Activated CD4-positive, alpha-beta memory T cell treated with anti-CD3 and anti-CD28 coated beads, Interleukin-2, amount 10 ng/mL, durations not matched to agents 7 days and 5 days (primary cell): ENCODE measurements at regions not wholly inside any gene's neighbourhood (a gene's known extent, or its start where the extent isn't known, plus 50 kb on each side); places are given as distances from the start of the nearest gene placed in this dataset.

ENCODE experiments used
- CTCF ChIA-PET: fragments of 350-600 bp; sonication (Branson Sonifier 250); formaldehyde crosslinking; loops from one replicate; lab custom pipeline; 2021; ENCODE audit warnings: antibody characterized with exemption, inconsistent platforms; lab: Charles Lee
- POLR2A ChIA-PET: fragments of 350-600 bp; sonication (Branson Sonifier 250); formaldehyde crosslinking; loops from one replicate; lab custom pipeline; 2021; ENCODE audit warnings: antibody characterized with exemption; lab: Charles Lee
- DNase-seq: peaks from one replicate; pipeline ENCODE4 v3.0.0-alpha.2; 2020
- H3K27ac Mint-ChIP-seq: one replicate; pipeline ENCODE4 v1.8.0; 2021; ENCODE audit warnings: mild to moderate bottlenecking, mixed read lengths
- H3K27me3 Mint-ChIP-seq: one replicate; pipeline ENCODE4 v1.8.0; 2021; ENCODE audit warnings: mixed read lengths
- H3K36me3 Mint-ChIP-seq: one replicate; pipeline ENCODE4 v1.8.0; 2021; ENCODE audit warnings: low read depth, mixed read lengths
- H3K4me1 Mint-ChIP-seq: one replicate; pipeline ENCODE4 v1.8.0; 2021; ENCODE audit warnings: mixed read lengths
- H3K4me3 Mint-ChIP-seq: one replicate; pipeline ENCODE4 v1.8.0; 2021; ENCODE audit warnings: mild to moderate bottlenecking, mixed read lengths
- H3K9me3 Mint-ChIP-seq: one replicate; pipeline ENCODE4 v1.8.0; 2021; ENCODE audit warnings: mixed read lengths

DNA sequence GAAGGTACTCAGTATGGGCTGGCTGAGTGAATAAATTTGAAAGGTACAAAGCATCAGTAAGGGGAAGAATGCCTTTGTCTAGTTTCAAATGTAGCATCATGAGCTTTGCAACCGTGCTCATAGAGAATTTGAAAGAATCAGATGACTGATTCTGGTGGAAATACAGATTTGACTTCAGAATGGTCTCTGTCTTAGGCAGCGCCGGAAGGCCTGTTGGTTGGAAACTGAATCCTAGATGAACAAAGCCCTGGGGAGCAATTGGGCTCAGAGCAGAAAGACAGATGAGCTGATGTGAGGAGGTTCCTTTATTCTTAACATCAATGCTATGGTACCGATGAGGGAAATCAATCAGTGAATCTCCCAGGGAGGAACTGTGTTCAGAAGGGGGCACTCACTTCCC is 137.3 kb downstream of the SNAPC1 start:
- H3K27me3 Mint-ChIP-seq = peaks cover 16% of the 10 kb centered on the region
- no peak overlapping the region for H3K4me3 Mint-ChIP-seq
- H3K27ac Mint-ChIP-seq = no peak overlapping the region
- CTCF ChIA-PET = interaction anchor here (1.1 kb wide), 1 partner anchor 9 kb away, joined by 3 read pairs; no protein-coding TSS in a partner anchor
- DNase-seq = no peak
- POLR2A ChIA-PET = no interaction called here
- no peaks in the 10 kb centered on the region for H3K36me3 Mint-ChIP-seq
- no peaks in the 10 kb centered on the region for H3K4me1 Mint-ChIP-seq
- no peaks in the 10 kb centered on the region for H3K9me3 Mint-ChIP-seq

GRCh38 chr14:61904946-61905345 is 142.7 kb downstream of the SNAPC1 start:
- ChIA-PET CTCF (interaction anchor here (1.4 to 2.1 kb wide), 2 partner anchors 9 to 222 kb away, joined by 5 read pairs; no protein-coding TSS in a partner anchor), POLR2A (no interaction called here)
- Mint-ChIP-seq H3K4me3 (no peak overlapping the region), H3K36me3 (no peaks in the 10 kb centered on the region), H3K9me3 (no peaks in the 10 kb centered on the region), H3K4me1 (no peaks in the 10 kb centered on the region), H3K27me3 (peaks cover 20% of the 10 kb centered on the region), H3K27ac (no peak overlapping the region)
- DNase-seq = no peak

DNA sequence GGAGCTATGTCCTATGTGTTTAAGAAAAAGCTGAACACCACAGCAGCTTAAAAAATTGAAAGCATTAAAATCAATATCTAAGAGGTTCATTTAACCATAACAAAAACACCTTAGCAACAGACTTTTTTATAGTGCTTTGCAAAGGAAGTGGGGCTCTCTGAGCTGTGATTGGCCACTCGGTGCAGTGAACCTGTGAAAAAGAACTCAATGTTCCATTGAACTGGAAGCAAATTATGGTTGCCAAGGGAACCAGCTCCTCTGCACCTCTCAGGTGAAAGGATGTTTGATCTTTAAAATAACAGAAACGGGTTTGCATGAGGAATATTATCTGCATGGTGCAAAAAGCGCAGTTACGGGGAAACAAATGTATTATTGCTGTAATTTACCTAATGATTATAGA is 149.4 kb downstream of the SNAPC1 start:
- Mint-ChIP-seq H3K4me3 (no peak overlapping the region), H3K36me3 (no peaks in the 10 kb centered on the region), H3K27me3 (peaks cover 34% of the 10 kb centered on the region), H3K27ac (no peak overlapping the region), H3K4me1 (no peaks in the 10 kb centered on the region), H3K9me3 (no peaks in the 10 kb centered on the region)
- ChIA-PET POLR2A (no interaction called here), CTCF (interaction anchor here (0.9 kb wide), 1 partner anchor 16 kb away, joined by 3 read pairs; no protein-coding TSS in a partner anchor)
- DNase-seq = no peak

DNA sequence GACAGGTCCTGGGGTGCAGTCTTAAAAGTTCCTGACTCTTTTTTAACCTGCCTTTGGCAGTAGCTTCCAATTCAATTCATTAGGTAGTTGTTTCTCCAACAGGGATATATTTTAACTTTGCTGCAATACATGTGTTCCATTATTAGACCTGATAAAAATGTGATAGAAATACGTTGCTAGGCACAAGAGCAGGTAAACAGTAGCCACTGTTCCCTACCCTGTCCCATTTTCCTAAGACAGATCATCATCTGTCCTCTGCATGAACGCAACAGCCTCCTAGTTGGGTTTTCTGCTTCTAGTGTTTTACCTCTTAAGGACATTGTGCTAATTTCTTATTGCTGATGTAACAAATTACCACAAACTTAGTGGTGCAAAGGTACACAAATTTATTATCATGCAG is 156.8 kb downstream of the SNAPC1 start:
- Mint-ChIP-seq H3K27me3 (peaks cover 36% of the 10 kb centered on the region), H3K4me1 (peaks cover 2% of the 10 kb centered on the region), H3K4me3 (no peak overlapping the region), H3K9me3 (no peaks in the 10 kb centered on the region), H3K36me3 (no peaks in the 10 kb centered on the region), H3K27ac (no peak overlapping the region)
- no peak for DNase-seq
- ChIA-PET POLR2A (no interaction called here), CTCF (no interaction called here)

- H3K27ac Mint-ChIP-seq = no peak overlapping the region
- ChIA-PET CTCF (interaction anchor here (0.6 kb wide), 1 partner anchor 42 kb away, joined by 3 read pairs; no protein-coding TSS in a partner anchor), POLR2A (no interaction called here)
- no peaks in the 10 kb centered on the region for H3K9me3 Mint-ChIP-seq
- peaks cover 37% of the 10 kb centered on the region for H3K27me3 Mint-ChIP-seq
- no peak overlapping the region for H3K4me3 Mint-ChIP-seq
- H3K4me1 Mint-ChIP-seq = peaks cover 2% of the 10 kb centered on the region
- H3K36me3 Mint-ChIP-seq = no peaks in the 10 kb centered on the region
- no peak for DNase-seq
Measured at GRCh38 chr14:61923348-61923747, 161.1 kb downstream of the SNAPC1 start.

GRCh38 chr14:61925043-61925442 is 162.8 kb downstream of the SNAPC1 start:
- Mint-ChIP-seq H3K27ac (no peak overlapping the region), H3K4me1 (peaks cover 2% of the 10 kb centered on the region), H3K9me3 (no peaks in the 10 kb centered on the region), H3K4me3 (no peak overlapping the region), H3K36me3 (no peaks in the 10 kb centered on the region), H3K27me3 (peaks cover 37% of the 10 kb centered on the region)
- POLR2A ChIA-PET = no interaction called here
- CTCF ChIA-PET = interaction anchor here (1.3 kb wide), 1 partner anchor 201 kb away, joined by 9 read pairs; no protein-coding TSS in a partner anchor
- no peak for DNase-seq

DNA sequence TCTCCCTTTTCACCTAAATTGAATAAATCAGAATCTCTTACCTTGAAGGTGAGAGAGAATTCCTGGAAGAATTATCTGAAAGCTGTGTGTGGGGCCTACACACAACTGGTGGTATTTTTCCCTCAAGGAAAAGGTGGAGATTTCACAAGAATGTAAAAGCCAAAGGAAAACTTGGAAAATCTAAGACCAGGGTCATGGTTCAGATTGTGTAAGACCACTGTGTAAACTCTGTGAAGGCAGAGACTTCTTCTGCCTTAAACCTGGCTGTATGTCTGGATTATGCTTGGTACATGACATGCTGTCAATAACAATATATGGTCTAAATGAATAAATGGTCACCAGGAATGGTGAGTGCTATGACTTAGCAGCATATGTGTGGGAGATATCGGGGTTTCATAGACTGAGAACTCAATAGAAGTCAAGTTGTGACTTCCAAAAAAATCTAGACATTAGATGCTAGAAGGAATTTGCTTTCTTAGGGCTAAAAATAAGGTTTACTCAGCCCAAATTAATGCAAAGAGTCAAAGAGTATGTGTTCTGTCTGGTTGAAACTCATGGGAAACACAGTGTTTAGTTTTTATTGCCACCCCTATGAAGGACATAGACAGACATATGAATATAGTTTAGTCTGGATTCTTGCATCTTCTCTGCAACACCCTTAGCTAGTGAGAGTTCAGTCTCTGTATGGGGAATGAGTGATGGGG is 163.7 kb downstream of the SNAPC1 start:
- peaks cover 38% of the 10 kb centered on the region for H3K27me3 Mint-ChIP-seq
- CTCF ChIA-PET = interaction anchor here (1.3 to 2.8 kb wide), 2 partner anchors 200 kb away, joined by 9 read pairs; no protein-coding TSS in a partner anchor
- H3K36me3 Mint-ChIP-seq = no peaks in the 10 kb centered on the region

GRCh38 chr14:61927060-61927459 is 164.8 kb downstream of the SNAPC1 start:
- no peak overlapping the region for H3K4me3 Mint-ChIP-seq
- ChIA-PET POLR2A (no interaction called here), CTCF (interaction anchor here (2.8 kb wide), 1 partner anchor 199 kb away, joined by 9 read pairs; no protein-coding TSS in a partner anchor)
- H3K27ac Mint-ChIP-seq = no peak overlapping the region
- H3K4me1 Mint-ChIP-seq = peaks cover 2% of the 10 kb centered on the region
- no peak for DNase-seq
- no peaks in the 10 kb centered on the region for H3K36me3 Mint-ChIP-seq
- H3K9me3 Mint-ChIP-seq = no peaks in the 10 kb centered on the region
- H3K27me3 Mint-ChIP-seq = peaks cover 40% of the 10 kb centered on the region

More for the DNA sequence above, 163.7 kb downstream of the SNAPC1 start:
- Mint-ChIP-seq H3K9me3 (no peaks in the 10 kb centered on the region), H3K4me3 (no peak overlapping the region), H3K4me1 (peaks cover 2% of the 10 kb centered on the region), H3K27ac (no peak overlapping the region)
- no peak for DNase-seq
- POLR2A ChIA-PET = no interaction called here

DNA sequence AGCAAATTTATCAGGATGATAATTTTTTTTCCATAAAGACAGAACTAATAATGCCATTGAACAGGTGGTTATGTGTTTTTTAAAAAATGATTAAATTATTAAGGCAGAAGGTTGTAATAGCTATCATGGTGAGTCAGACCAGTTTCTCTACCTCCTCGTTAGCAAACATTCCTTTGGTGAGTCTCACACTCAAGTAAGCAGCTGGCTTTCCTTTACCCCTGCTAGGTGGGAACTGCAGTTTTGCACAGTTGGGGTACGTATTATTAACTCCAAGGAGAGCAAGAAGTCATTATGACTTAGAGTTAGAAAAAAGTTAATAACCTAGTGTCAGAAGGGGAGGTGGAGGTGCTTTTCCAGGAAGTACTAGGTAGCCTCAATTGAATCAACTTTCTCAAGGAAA is 165.3 kb downstream of the SNAPC1 start:
- no peaks in the 10 kb centered on the region for H3K36me3 Mint-ChIP-seq
- H3K27ac Mint-ChIP-seq = no peak overlapping the region
- ChIA-PET POLR2A (no interaction called here), CTCF (interaction anchor here (2.8 kb wide), 1 partner anchor 199 kb away, joined by 9 read pairs; no protein-coding TSS in a partner anchor)
- H3K4me3 Mint-ChIP-seq = no peak overlapping the region
- H3K27me3 Mint-ChIP-seq = peaks cover 40% of the 10 kb centered on the region
- peaks cover 2% of the 10 kb centered on the region for H3K4me1 Mint-ChIP-seq
- H3K9me3 Mint-ChIP-seq = no peaks in the 10 kb centered on the region
- DNase-seq = no peak

DNA sequence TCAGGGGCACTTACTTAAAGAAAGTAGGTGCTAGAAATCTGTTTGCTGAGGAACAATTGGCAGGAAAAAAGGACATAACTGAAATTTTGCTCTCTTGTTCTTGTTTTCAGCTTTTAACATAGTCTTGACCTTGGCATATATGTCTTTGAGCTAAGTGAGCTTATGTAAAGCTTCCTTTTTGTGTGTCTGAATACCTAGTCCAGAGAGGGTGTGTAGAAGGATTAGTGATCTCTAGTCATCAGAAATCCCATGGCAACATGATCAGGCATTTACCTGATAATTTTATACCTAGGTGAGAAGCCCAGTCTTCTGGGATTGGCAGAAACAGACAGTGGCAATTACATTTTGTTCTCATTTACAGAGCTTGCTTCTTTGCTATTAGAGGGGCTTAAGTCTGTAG is 166.1 kb downstream of the SNAPC1 start:
- Mint-ChIP-seq H3K4me3 (no peak overlapping the region), H3K4me1 (peaks cover 1% of the 10 kb centered on the region), H3K27me3 (peaks cover 40% of the 10 kb centered on the region), H3K9me3 (no peaks in the 10 kb centered on the region), H3K36me3 (no peaks in the 10 kb centered on the region), H3K27ac (no peak overlapping the region)
- ChIA-PET CTCF (interaction anchor here (2.8 kb wide), 1 partner anchor 198 kb away, joined by 9 read pairs; no protein-coding TSS in a partner anchor), POLR2A (interaction anchor here (1.0 kb wide), 1 partner anchor 196 kb away, joined by 3 read pairs; no protein-coding TSS in a partner anchor)
- no peak for DNase-seq

DNA sequence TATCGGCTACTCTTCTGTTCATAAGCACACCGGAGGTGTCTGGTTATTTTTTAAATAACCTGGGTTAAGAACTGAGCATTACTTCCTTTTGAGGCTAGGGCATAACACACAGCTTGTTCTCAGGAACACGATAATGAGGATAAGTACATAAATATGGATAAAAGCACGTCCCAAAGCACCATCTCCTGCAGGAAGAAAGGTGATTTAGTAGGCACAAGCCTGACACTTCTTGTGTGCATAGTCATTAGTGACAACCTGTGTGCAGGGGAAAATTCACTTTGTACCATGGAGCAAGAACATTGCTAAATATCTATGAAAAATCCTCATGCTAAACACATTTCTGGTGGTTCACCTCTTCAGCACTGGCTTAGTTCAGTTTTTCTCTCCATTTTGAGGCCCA is 166.5 kb downstream of the SNAPC1 start:
- ChIA-PET CTCF (interaction anchor here (2.8 kb wide), 1 partner anchor 198 kb away, joined by 9 read pairs; no protein-coding TSS in a partner anchor), POLR2A (interaction anchor here (1.0 kb wide), 1 partner anchor 196 kb away, joined by 3 read pairs; no protein-coding TSS in a partner anchor)
- Mint-ChIP-seq H3K27ac (no peak overlapping the region), H3K4me3 (no peak overlapping the region), H3K36me3 (no peaks in the 10 kb centered on the region), H3K9me3 (no peaks in the 10 kb centered on the region), H3K27me3 (peaks cover 38% of the 10 kb centered on the region), H3K4me1 (no peaks in the 10 kb centered on the region)
- no peak for DNase-seq

DNA sequence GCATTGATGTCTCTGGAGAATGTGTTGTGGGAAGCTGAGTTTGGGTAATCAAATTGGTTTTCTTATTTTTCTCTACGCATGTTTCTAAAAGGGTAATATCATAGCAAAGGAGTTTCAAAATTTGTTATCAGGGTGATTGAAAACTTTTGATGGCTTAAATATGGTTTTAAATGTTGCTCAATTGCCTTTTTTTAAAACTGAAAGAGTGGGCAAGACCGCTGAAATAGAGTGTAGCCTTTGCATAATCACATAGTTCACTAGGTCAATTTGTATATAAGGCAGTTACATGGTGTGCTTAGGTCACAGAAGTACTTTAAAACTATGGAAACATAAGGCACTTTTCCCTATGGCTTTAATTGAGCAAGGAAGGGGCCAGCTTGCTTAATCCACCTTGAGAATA is 167.4 kb downstream of the SNAPC1 start:
- no peak for DNase-seq
- POLR2A ChIA-PET = no interaction called here
- H3K9me3 Mint-ChIP-seq = no peaks in the 10 kb centered on the region
- H3K4me1 Mint-ChIP-seq = no peaks in the 10 kb centered on the region
- CTCF ChIA-PET = no interaction called here
- no peak overlapping the region for H3K27ac Mint-ChIP-seq
- no peaks in the 10 kb centered on the region for H3K36me3 Mint-ChIP-seq
- no peak overlapping the region for H3K4me3 Mint-ChIP-seq
- peaks cover 33% of the 10 kb centered on the region for H3K27me3 Mint-ChIP-seq

DNA sequence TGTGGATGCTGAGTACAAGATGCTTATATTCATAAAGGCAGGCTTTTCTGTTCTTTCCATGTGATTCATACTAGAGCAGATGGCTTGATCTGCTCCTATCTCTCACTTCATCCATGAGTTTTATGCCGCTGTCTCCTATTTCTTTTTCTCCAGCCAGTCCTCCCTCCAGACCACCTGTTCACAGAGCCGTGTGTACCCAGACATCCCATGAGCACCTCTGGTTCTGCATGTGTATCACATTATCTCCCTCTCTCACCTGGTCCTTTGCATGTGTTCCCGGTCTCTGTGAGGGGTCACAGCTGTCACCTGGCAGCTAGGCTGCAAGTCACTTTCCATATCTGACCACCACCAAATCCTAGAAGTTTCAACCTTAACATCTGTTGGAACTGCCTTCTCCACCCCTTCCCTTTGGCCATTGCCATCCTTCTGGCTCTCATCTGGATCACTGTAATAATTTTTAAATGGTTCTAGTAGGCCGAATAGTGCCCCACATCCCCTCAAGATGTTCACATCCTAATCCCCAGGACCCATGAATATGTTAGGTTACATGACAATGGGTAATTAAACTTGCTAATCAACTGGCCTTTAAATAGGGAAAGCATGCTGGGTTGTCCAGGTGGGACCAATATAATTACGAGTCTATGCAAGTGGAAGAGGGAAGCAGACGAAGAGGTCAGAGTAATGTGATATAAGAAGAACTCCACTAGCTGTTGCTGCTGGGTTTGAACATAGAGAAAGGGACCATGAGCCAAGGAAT is 168.1 kb downstream of the SNAPC1 start:
- H3K27ac Mint-ChIP-seq = no peak overlapping the region
- H3K9me3 Mint-ChIP-seq = no peaks in the 10 kb centered on the region
- no peak overlapping the region for H3K4me3 Mint-ChIP-seq
- H3K36me3 Mint-ChIP-seq = no peaks in the 10 kb centered on the region
- peaks cover 30% of the 10 kb centered on the region for H3K27me3 Mint-ChIP-seq
- no peaks in the 10 kb centered on the region for H3K4me1 Mint-ChIP-seq
- ChIA-PET POLR2A (no interaction called here), CTCF (no interaction called here)
- DNase-seq = no peak
